Stimulated activated CD4-positive, alpha-beta T cell treated with anti-CD3 and anti-CD28 coated beads, Interleukin-2, amount 100 ng/mL, for 4 hours (primary cell): ENCODE measurements at regions not wholly inside any gene's neighbourhood (a gene's known extent, or its start where the extent isn't known, plus 50 kb on each side); places are given as distances from the start of the nearest gene placed in this dataset.
"Not testable (repeated sequence)": the region's sequence is repeated elsewhere in the genome, so short reads cannot be mapped to it uniquely, and the experiment has no call there.

ENCODE experiments used
- DNase-seq: peaks from one replicate; pipeline ENCODE4 v3.0.0-alpha.2; 2020; ENCODE audit warnings: low read depth

GRCh38 chr20:56724241-56724757, 95.2 kb downstream of the TFAP2C start:
- no peak for DNase-seq

GRCh38 chr20:56730003-56730402, 100.9 kb downstream of the TFAP2C start:
- DNase-seq: no peak

- no peak for DNase-seq
Measured at GRCh38 chr20:56730996-56731395, 101.9 kb downstream of the TFAP2C start.

GRCh38 chr20:56731476-56731875, 102.4 kb downstream of the TFAP2C start:
- DNase-seq: no peak

- DNase-seq: no peak
Measured at GRCh38 chr20:56733967-56734366, 104.9 kb downstream of the TFAP2C start.

- no peak for DNase-seq
Measured at GRCh38 chr20:56735084-56735642, 106.1 kb downstream of the TFAP2C start.

- no peak for DNase-seq
Measured at GRCh38 chr20:56736285-56736857, 107.3 kb downstream of the TFAP2C start.

GRCh38 chr20:56744325-56744821, 115.3 kb downstream of the TFAP2C start:
- not testable (repeated sequence) for DNase-seq

- DNase-seq: no peak
Measured at GRCh38 chr20:56748476-56749377, 119.6 kb downstream of the TFAP2C start.

- DNase-seq: no peak
Measured at GRCh38 chr20:56750430-56750829, 121.3 kb downstream of the TFAP2C start.

- DNase-seq: no peak
Measured at GRCh38 chr20:56752274-56752673, 123.2 kb downstream of the TFAP2C start.

GRCh38 chr20:56755201-56755600, 126.1 kb downstream of the TFAP2C start:
- no peak for DNase-seq

GRCh38 chr20:56756658-56757057, 127.6 kb downstream of the TFAP2C start:
- not testable (repeated sequence) for DNase-seq

- DNase-seq: no peak
Measured at GRCh38 chr20:56758706-56759105, 129.6 kb downstream of the TFAP2C start.

GRCh38 chr20:56759741-56760278, 130.7 kb downstream of the TFAP2C start:
- no peak for DNase-seq

GRCh38 chr20:56760610-56761009, 131.5 kb downstream of the TFAP2C start:
- DNase-seq: no peak

- no peak for DNase-seq
Measured at GRCh38 chr20:56761393-56761792, 132.3 kb downstream of the TFAP2C start.

- DNase-seq: no peak
Measured at GRCh38 chr20:56762401-56762800, 133.3 kb downstream of the TFAP2C start.

GRCh38 chr20:56762829-56763228, 133.7 kb downstream of the TFAP2C start:
- DNase-seq: no peak

GRCh38 chr20:56764671-56765070, 135.6 kb downstream of the TFAP2C start:
- DNase-seq: no peak

- no peak for DNase-seq
Measured at GRCh38 chr20:56765172-56766073, 136.3 kb downstream of the TFAP2C start.
